HepG2 (cell line): ENCODE measurements at regions not wholly inside any gene's neighbourhood (a gene's known extent, or its start where the extent isn't known, plus 50 kb on each side); places are given as distances from the start of the nearest gene placed in this dataset.

Experiments used
- ATF2 ChIP-seq: sonication (generic); formaldehyde crosslinking; IDR thresholded peaks from 2 replicates; pipeline ENCODE4 v1.4.0; 2020; ENCODE audit warnings: missing genetic modification reagents
- ATF7-NPFF ChIP-seq: sonication (generic); formaldehyde crosslinking; IDR thresholded peaks from 2 replicates; pipeline ENCODE4 v1.8.1; 2023; ENCODE audit warnings: mild to moderate bottlenecking, low read depth, missing genetic modification reagents, moderate library complexity
- EP300 ChIP-seq, 3 experiments: sonication (generic) in 1 of 3; formaldehyde crosslinking in 1 of 3; IDR thresholded peaks; 2 replicates each; pipeline versions ENCODE4 v1.5.1 to v1.6.1; 2011 to 2020; ENCODE audit warnings: low read depth in 2 of 3, low read length in 2 of 3, borderline replicate concordance in 1 of 3, improper control_type of control experiment in 1 of 3, mild to moderate bottlenecking in 1 of 3, missing genetic modification reagents in 1 of 3, moderate library complexity in 1 of 3
- HHEX ChIP-seq: IDR thresholded peaks from 2 replicates; pipeline ENCODE4 v1.6.1; 2016; ENCODE audit warnings: control low read depth
- KMT2A ChIP-seq: sonication (generic); formaldehyde crosslinking; IDR thresholded peaks from 2 replicates; pipeline ENCODE4 v1.4.0; 2020; ENCODE audit warnings: missing genetic modification reagents
- PATZ1 ChIP-seq: sonication (generic); formaldehyde crosslinking; IDR thresholded peaks from 2 replicates; pipeline ENCODE4 v1.4.0; 2020; ENCODE audit warnings: missing genetic modification reagents
- PHF8 ChIP-seq: sonication (generic); formaldehyde crosslinking; IDR thresholded peaks from 2 replicates; pipeline ENCODE4 v1.5.0; 2020; ENCODE audit warnings: missing genetic modification reagents
- POLR2AphosphoS5 ChIP-seq: IDR thresholded peaks from 2 replicates; pipeline ENCODE4 v1.6.1; 2012; ENCODE audit warnings: low read depth, low read length
- RAD21 ChIP-seq: fragments of 450-650 bp; formaldehyde crosslinking; IDR thresholded peaks from 2 replicates; pipeline ENCODE4 v1.5.0; 2020; ENCODE audit warnings: mild to moderate bottlenecking
- SRSF4 ChIP-seq: fragments of 200-400 bp; formaldehyde crosslinking; IDR thresholded peaks from one replicate; pipeline ENCODE4 v1.6.1; 2018; ENCODE audit warnings: mild to moderate bottlenecking, low read depth, low read length, moderate library complexity; ENCODE audit not compliant: poor library complexity, severe bottlenecking
- THAP7 ChIP-seq: sonication (generic); formaldehyde crosslinking; IDR thresholded peaks from 2 replicates; pipeline ENCODE4 v1.8.1; 2023; ENCODE audit warnings: mild to moderate bottlenecking, missing genetic modification reagents
- ZBTB3 ChIP-seq: sonication (generic); formaldehyde crosslinking; IDR thresholded peaks from 2 replicates; pipeline ENCODE4 v1.4.0; 2020; ENCODE audit warnings: low read depth, mild to moderate bottlenecking, moderate library complexity, missing genetic modification reagents, borderline replicate concordance
- ZNF142 ChIP-seq: sonication (generic); formaldehyde crosslinking; IDR thresholded peaks from 2 replicates; pipeline ENCODE4 v1.4.0; 2020; ENCODE audit warnings: missing genetic modification reagents
- ZNF18 ChIP-seq: sonication (generic); formaldehyde crosslinking; IDR thresholded peaks from 2 replicates; pipeline ENCODE4 v1.8.0; 2022; ENCODE audit warnings: mild to moderate bottlenecking, missing genetic modification reagents; ENCODE audit not compliant: insufficient replicate concordance
- ZNF34 ChIP-seq: sonication (generic); formaldehyde crosslinking; IDR thresholded peaks from 2 replicates; pipeline ENCODE4 v1.4.0; 2020; ENCODE audit warnings: mild to moderate bottlenecking, missing genetic modification reagents, borderline replicate concordance
- ZNF552 ChIP-seq: sonication (generic); formaldehyde crosslinking; IDR thresholded peaks from 2 replicates; pipeline ENCODE4 v1.9.0; 2022; ENCODE audit warnings: missing genetic modification reagents, mild to moderate bottlenecking, borderline replicate concordance
- ZNF761 ChIP-seq: sonication (generic); formaldehyde crosslinking; conservative IDR thresholded peaks from 2 replicates; pipeline ENCODE4 v1.4.0; 2020; ENCODE audit warnings: mild to moderate bottlenecking, missing genetic modification reagents

GRCh38 chr6:137706083-137706750 lies 160.8 kb upstream of the TNFAIP3 start (continued):
- TF ChIP-seq PATZ1 (CRISPR knock-in tag) (no peak), ZNF34 (CRISPR knock-in tag) (no peak), KMT2A (no peak), HHEX (CRISPR knock-in tag) (no peak), ZNF761 (CRISPR knock-in tag) (no peak), ZNF18 (no peak), EP300 (IDR thresholded peaks at IDR 0.05; ENCODE audit: low read depth in 2 of 2, low read length in 2 of 2) (no peak; a peak in 1 of 4 replicates), EP300 (CRISPR knock-in tag; IDR thresholded peaks at IDR 0.05; ENCODE audit: borderline replicate concordance) (0 out of 2 replicates have a peak, but pooled peaks have one; percentile 24), SRSF4 (no peak), ATF2 (no peak), ZNF142 (CRISPR knock-in tag) (no peak; the same call in 1 of the 2 replicates), PHF8 (CRISPR knock-in tag) (peak; percentile 35; the same call in 1 of the 2 replicates), THAP7 (CRISPR knock-in tag) (no peak), POLR2AphosphoS5 (no peak), ATF7-NPFF (CRISPR knock-in tag) (no peak), RAD21 (no peak), ZBTB3 (CRISPR knock-in tag) (no peak), ZNF552 (CRISPR knock-in tag) (no peak)
